Forelimb muscle (tissue), 1 donor: ENCODE measurements at regions not wholly inside any gene's neighbourhood (a gene's known extent, or its start where the extent isn't known, plus 50 kb on each side); places are given as distances from the start of the nearest gene placed in this dataset.

Source experiments
- DNase-seq: peaks from one replicate; pipeline ENCODE4 v3.0.0-alpha.2; 2013; ENCODE audit warnings: low read depth

- DNase-seq: peak; percentile 57
Observed at GRCh38 chr14:103206836-103207387, 83.7 kb downstream of the TNFAIP2 start.

GRCh38 chr14:103207388-103208072 lies 84.3 kb downstream of the TNFAIP2 start:
- DNase-seq: no peak

- DNase-seq: no peak
Observed at GRCh38 chr14:103209054-103209453, 85.8 kb downstream of the TNFAIP2 start.

- DNase-seq: no peak
Observed at GRCh38 chr14:103209506-103209905, 86.2 kb downstream of the TNFAIP2 start.

GRCh38 chr14:103213331-103213730 lies 90.1 kb downstream of the TNFAIP2 start:
- no peak for DNase-seq

GRCh38 chr14:103214461-103214958 lies 91.2 kb downstream of the TNFAIP2 start:
- DNase-seq: no peak

DNA sequence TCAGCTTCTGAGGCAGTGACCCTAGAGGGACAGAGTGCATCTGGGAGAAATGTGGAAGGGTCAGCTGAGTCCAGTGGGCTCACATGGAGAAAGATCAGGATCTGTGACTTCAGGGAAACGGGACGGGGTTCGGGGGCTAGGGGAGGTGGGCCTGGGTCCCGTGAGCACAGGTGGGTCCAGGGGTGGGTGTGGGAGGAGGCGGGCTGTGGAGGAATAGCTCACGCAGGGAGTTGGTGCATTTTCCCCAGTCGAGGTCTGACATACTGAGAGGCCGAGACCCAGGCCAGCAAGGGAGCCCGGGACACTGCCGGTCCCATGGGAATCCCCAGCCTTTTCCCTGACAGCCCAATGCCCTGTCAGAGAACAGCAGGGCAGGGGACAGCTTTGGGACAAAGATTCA lies 93.1 kb downstream of the TNFAIP2 start:
- no peak for DNase-seq

DNA sequence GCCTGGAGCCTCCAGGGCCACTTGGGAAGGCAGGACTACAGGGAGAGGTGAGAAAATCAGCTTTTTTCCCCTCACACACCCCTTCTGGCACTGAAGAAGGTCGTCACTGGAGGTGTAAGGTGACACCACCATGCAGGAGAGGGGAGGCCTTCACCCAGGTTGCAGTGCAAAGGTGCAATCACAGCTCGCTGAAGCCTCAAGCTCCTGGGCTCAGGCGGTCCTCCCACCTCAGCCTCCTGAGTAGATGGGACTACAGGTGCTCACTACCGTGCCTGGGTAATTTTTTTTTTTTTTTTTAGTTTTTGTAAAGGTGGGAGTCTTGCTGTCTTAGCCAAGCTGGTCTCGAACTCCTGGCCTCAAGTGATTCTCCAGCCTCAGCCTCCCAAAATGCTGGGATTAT lies 93.6 kb downstream of the TNFAIP2 start:
- no peak for DNase-seq

DNA sequence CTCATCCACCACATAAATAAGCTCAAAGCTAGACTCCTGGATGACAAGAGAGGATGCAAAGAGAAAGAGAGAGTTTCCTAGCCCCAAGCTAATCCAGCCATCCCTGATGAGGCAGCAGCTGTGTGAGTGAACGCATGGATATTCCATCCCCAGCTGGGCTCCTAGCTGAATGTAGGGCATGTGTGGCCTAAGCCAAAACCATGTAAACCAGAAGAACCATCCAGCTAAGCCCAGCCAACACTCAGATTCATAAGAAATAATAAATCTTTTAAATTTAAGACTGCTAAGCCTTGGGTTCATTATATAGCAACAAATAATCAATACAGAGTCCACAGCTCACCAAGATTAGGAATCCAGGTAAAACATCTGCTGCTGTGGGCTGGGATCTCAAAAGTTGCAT lies 94.3 kb downstream of the TNFAIP2 start:
- no peak for DNase-seq

GRCh38 chr14:103220134-103220981 lies 97.1 kb downstream of the TNFAIP2 start:
- DNase-seq: no peak

- DNase-seq: no peak
Observed at GRCh38 chr14:103220982-103221641, 97.9 kb downstream of the TNFAIP2 start.

GRCh38 chr14:103221781-103222358 lies 98.6 kb downstream of the TNFAIP2 start:
- DNase-seq: no peak

DNA sequence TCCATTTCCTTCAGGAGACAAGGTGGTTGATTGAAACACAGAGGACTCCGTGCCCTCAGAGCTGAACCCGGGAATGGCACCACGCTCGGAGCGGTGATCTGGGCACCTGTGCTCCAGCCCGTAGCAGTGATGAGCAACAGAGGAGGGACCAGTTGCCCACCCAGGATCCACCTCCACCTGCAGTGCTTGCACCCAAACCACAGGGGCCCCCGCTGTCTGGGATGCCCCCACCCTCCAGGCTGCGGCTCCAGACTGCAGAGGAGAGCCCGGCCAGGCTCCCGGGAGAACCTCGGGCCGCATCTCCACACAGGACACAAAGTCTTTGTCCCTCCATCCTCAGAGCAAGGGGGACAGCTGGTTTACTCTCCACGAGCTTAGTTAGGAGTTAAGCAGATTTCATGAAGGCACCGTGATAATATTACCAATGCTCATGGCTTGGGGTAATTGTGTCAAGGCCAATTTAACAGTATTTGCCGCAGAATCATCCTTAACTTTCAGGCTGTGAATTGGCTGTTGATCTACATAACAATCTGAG lies 100.6 kb downstream of the TNFAIP2 start:
- DNase-seq: no peak

GRCh38 chr14:103225062-103225461 lies 101.8 kb downstream of the TNFAIP2 start:
- DNase-seq: no peak

DNA sequence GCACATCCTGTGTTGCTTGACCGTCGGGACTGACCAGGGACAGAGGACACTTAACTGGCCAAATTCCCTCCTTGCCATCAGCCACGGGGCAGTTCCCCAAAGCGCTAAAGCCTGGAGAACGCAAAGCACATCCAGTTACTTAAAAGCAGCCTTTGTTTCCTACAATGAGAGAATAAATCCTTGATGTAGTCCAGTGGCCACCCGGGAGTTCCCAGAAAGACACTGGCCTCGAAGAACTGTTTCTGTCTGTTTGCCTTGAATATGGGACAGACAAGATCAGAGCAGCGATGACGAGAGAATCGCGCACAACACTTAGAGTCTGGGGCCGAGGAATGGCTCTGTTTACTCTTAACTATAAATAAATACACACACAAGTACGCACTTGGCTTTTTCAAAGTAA lies 102.2 kb downstream of the TNFAIP2 start:
- DNase-seq: no peak

- DNase-seq: no peak
Observed at GRCh38 chr14:103227094-103227768, 104.0 kb downstream of the TNFAIP2 start.

DNA sequence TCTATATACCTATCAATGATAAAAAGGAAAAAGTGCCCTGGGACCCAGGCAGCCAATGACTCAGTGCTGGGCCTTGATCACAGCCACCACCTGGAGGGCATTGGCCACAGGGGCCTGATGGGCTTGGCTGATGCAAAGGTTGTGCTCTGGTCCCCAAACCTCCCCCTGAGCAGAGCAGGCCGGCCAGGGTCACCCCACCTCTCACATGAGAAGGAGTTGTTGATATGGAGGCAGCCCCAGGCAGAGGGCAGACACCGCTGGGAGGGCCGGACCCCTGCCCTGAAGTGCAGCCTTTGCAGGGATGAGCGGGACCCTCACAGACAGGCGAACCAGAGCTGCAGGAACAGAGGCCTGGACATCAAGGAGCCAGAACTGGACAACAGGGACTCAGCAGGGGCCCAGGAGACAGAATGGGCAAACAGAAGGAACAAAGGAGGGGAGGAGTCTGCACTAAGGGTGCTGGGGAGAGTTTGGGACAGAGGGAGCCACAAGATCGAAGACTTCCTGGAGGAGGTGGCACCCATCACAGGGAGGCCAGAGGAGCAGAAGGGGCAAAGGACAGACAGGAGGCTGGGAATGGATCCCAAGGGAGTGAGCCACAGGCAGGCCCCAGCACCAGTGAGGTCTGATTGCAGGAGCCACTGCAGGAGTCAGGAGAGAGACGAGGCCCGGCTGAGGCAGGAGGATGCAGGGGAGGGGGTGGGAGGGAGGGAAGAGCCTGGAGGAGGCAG lies 105.0 kb downstream of the TNFAIP2 start:
- DNase-seq: no peak

- DNase-seq: no peak
Observed at GRCh38 chr14:103228866-103229265, 105.2 kb upstream of the EIF5 start.

DNA sequence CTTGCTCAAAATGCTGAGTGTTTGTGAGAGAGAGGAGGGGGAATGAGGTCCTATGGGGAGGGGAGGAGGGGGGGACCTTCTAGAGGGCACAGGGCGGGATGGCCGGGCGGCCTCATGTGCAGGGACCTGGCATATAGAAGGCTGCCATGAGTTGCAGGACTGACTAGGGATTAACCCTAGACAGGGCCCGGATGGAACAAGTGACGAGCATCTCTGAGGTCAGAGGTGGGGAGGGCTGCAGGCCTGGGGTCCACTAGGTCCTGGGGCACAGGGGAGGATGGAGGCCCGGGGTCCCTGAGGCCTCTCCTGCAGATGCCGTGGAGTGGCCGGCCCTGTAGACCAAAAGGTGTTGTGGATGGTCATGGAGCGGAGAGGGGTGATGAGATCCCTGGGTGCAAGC lies 104.0 kb upstream of the EIF5 start:
- DNase-seq: no peak

DNA sequence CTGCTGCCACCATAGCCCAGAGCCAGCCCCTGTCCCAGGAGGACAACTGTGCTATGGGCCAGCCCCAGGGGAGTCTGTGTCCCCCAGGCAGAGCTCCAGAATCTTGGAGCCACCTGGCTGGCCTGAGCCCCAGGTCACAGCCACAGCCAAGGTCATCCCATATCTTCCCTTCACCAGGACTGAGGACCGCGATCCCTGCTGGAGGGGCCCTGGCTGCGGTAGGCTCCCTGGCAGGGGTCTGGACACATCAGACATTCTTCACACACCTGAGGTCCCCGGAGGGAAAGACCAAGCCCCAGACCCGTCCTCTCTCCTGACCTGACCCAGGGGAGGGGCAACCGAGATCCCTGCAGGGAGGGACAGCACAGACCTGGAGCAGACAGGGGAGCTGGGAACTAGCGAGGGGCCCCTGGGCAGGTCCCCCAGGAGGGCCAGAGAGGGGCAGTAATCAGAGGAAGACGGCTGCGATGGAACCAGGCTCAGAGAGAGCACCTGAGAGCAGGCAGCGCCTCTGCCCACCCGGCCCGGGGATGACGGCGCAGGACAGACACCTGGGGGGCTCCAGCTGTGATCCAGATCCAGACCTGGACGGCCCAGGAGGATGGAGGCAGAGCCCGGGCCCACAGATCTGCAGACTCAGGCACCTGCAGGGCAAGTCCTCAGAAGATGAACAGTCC lies 103.2 kb upstream of the EIF5 start:
- no peak for DNase-seq
